Endothelial cell of umbilical vein (primary cell): ENCODE measurements at regions not wholly inside any gene's neighbourhood (a gene's known extent, or its start where the extent isn't known, plus 50 kb on each side); places are given as distances from the start of the nearest gene placed in this dataset.

Source experiments
- BruUV-seq: library from RNA; stranded (reverse); fragments of 400-500 nt; replicated peaks from 2 replicates; lab custom pipeline; 2021; lab: Mats Ljungman, UMichigan
- CTCF ChIA-PET: fragments of 300-600, 350-600 bp; sonication (Branson Sonifier 250); formaldehyde crosslinking; loops from one replicate; lab custom pipeline; 2021; ENCODE audit warnings: antibody characterized with exemption, inconsistent platforms; lab: Charles Lee
- POLR2A ChIA-PET: fragments of 300-600, 350-600 bp; sonication (Branson Sonifier 250); formaldehyde crosslinking; loops from one replicate; lab custom pipeline; 2021; ENCODE audit warnings: antibody characterized with exemption, inconsistent platforms; lab: Charles Lee
- DNase-seq: peaks from one replicate; pipeline ENCODE4 v3.0.0-alpha.2; 2011; ENCODE audit warnings: low read depth, low spot score
- FAIRE-seq: peaks from 2 replicates; lab custom pipeline; 2011; peaks lifted over from hg19 to GRCh38; lab: Jason Lieb, UNC
- H2AFZ ChIP-seq: 2 replicates; pipeline ENCODE4 v1.6.0; 2012; ENCODE audit warnings: low read depth, low read length, control low read depth, inconsistent platforms
- H3K27ac ChIP-seq: 2 replicates; pipeline ENCODE4 v1.5.1; 2011; ENCODE audit warnings: low read depth, mild to moderate bottlenecking, control low read depth, low read length, moderate library complexity; ENCODE audit not compliant: insufficient read depth
- H3K27me3 ChIP-seq, 2 experiments: 2 replicates each; pipeline versions ENCODE4 v1.6.0 to v1.6.1; 2011; ENCODE audit warnings: low read length in 2 of 2, mixed read lengths in 1 of 2; ENCODE audit not compliant: control insufficient read depth in 2 of 2, insufficient read depth in 2 of 2
- H3K36me3 ChIP-seq, 2 experiments: 2 replicates in 1 of 2; 3 replicates in 1 of 2; pipeline ENCODE4 v1.5.1; 2011; ENCODE audit warnings: low read length in 2 of 2, mild to moderate bottlenecking in 1 of 2, moderate library complexity in 1 of 2; ENCODE audit not compliant: control insufficient read depth in 2 of 2, insufficient read depth in 2 of 2; ENCODE audit errors: extremely low read depth in 1 of 2
- H3K4me1 ChIP-seq: 3 replicates; pipeline ENCODE4 v1.5.1; 2011; ENCODE audit warnings: mild to moderate bottlenecking, low read length; ENCODE audit not compliant: control insufficient read depth, insufficient read depth; ENCODE audit errors: extremely low read depth
- H3K4me2 ChIP-seq: 2 replicates; pipeline ENCODE4 v1.6.1; 2011; ENCODE audit warnings: low read length, control low read depth, mixed read lengths; ENCODE audit not compliant: insufficient read depth
- H3K4me3 ChIP-seq, 3 experiments: fragments of 200-600 bp in 1 of 3; sonication (generic), shearing (Covaris generic) in 1 of 3; replicated peaks in 1 of 3; 2 replicates each; pipeline ENCODE4 v1.5.1; 2011 to 2016; ENCODE audit warnings: control low read depth in 3 of 3, low read length in 3 of 3, mild to moderate bottlenecking in 2 of 3, inconsistent platforms in 1 of 3, low read depth in 1 of 3, moderate library complexity in 1 of 3; ENCODE audit not compliant: insufficient read depth in 1 of 3
- H3K79me2 ChIP-seq: 2 replicates; pipeline ENCODE4 v1.6.0; 2012; ENCODE audit warnings: low read length, inconsistent platforms; ENCODE audit not compliant: control insufficient read depth, insufficient read depth
- H3K9ac ChIP-seq: replicated peaks from 2 replicates; pipeline ENCODE3; 2011; ENCODE audit warnings: low read length, control low read depth; ENCODE audit not compliant: insufficient read depth; ENCODE audit errors: extremely low read depth
- H3K9me1 ChIP-seq: replicated peaks from 3 replicates; pipeline ENCODE4 v1.6.0; 2011; ENCODE audit warnings: mild to moderate bottlenecking, low read length; ENCODE audit not compliant: control insufficient read depth, insufficient read depth; ENCODE audit errors: extremely low read depth
- H3K9me3 ChIP-seq: replicated peaks from 2 replicates; pipeline ENCODE4 v1.5.1; 2012; ENCODE audit warnings: low read length, inconsistent platforms; ENCODE audit not compliant: control insufficient read depth, insufficient read depth
- H4K20me1 ChIP-seq: replicated peaks from 2 replicates; pipeline ENCODE3; 2011; ENCODE audit warnings: mild to moderate bottlenecking, low read length; ENCODE audit not compliant: control insufficient read depth, insufficient read depth; ENCODE audit errors: extremely low read depth
- CTCF ChIP-seq, 2 donors: IDR thresholded peaks; 1 replicate in 1 of 2; 2 replicates in 1 of 2; pipeline ENCODE4 v1.5.1; 2011; ENCODE audit warnings: low read length in 2 of 2, mild to moderate bottlenecking in 2 of 2, moderate library complexity in 2 of 2, control low read depth in 1 of 2, inconsistent platforms in 1 of 2, low read depth in 1 of 2; ENCODE audit not compliant: insufficient read depth in 1 of 2; ENCODE audit errors: extremely low read depth in 1 of 2
- EZH2 ChIP-seq: IDR thresholded peaks from 2 replicates; pipeline ENCODE4 v1.6.1; 2012; ENCODE audit warnings: borderline replicate concordance, low read depth, mild to moderate bottlenecking, moderate library complexity, low read length, inconsistent platforms; ENCODE audit not compliant: severe bottlenecking
- FOS ChIP-seq: IDR thresholded peaks from 2 replicates; pipeline ENCODE4 v1.6.1; 2011; ENCODE audit warnings: mild to moderate bottlenecking, low read length, moderate library complexity, borderline replicate concordance; ENCODE audit not compliant: insufficient read depth
- GATA2 ChIP-seq: IDR thresholded peaks from 2 replicates; pipeline ENCODE4 v1.7.0; 2011; ENCODE audit warnings: low read depth, mild to moderate bottlenecking, moderate library complexity, mixed read lengths, low read length; ENCODE audit not compliant: insufficient read length, insufficient read depth
- JUN ChIP-seq: IDR thresholded peaks from 2 replicates; pipeline ENCODE4 v1.6.1; 2011; ENCODE audit warnings: borderline replicate concordance, low read depth; ENCODE audit not compliant: insufficient read length, insufficient read depth
- MYC ChIP-seq: IDR thresholded peaks from one replicate; pipeline ENCODE4 v1.6.1; 2011; ENCODE audit warnings: mild to moderate bottlenecking, low read depth, low read length
- POLR2A ChIP-seq: IDR thresholded peaks from 2 replicates; pipeline ENCODE4 v1.6.1; 2012; ENCODE audit warnings: low read depth, mild to moderate bottlenecking, control low read depth, low read length
- POLR2AphosphoS5 ChIP-seq: IDR thresholded peaks from 2 replicates; pipeline ENCODE4 v1.6.1; 2012; ENCODE audit warnings: low read depth, mild to moderate bottlenecking, control low read depth, low read length, moderate library complexity; ENCODE audit not compliant: insufficient read depth
- dilution Hi-C: fragments of 300-500 bp; cut with MboI; formaldehyde crosslinking; loops from one replicate; pipeline ENCODE4 v1.15.0; 2019; ENCODE audit warnings: low sequenced_read_pairs; ENCODE audit not compliant: extremely low pct_ligation_motif_present
- intact Hi-C: fragments of 100-400 bp; cut with micrococcal nuclease; formaldehyde crosslinking; loops from one replicate; pipeline ENCODE4 v1.10.0; 2022
- TF ChIP-seq, protein P1 (sequence below): IDR thresholded peaks from 2 replicates; pipeline ENCODE4 v1.6.1; 2011; ENCODE audit not compliant: insufficient read depth, insufficient read length

- Histone ChIP-seq H3K79me2 (no peaks in the 10 kb centered on the region), H3K4me1 (no peaks in the 10 kb centered on the region), H3K27ac (no peak overlapping the region), H3K4me2 (no peak overlapping the region), H2AFZ (no peak overlapping the region), H3K4me3 (no peak overlapping the region), H3K9me1 (no peaks in the 10 kb centered on the region), H3K27me3 (no peaks in the 10 kb centered on the region), H4K20me1 (no peaks in the 10 kb centered on the region), H3K9me3 (peaks cover 6% of the 10 kb centered on the region), H3K36me3 (no peaks in the 10 kb centered on the region), H3K9ac (no peak overlapping the region)
- intact Hi-C loops (no loop called here), dilution Hi-C loops (no loop called here)
- TF ChIP-seq GATA2 (no peak), CTCF (IDR thresholded peaks at IDR 0.05; ENCODE audit: extremely low read depth in 1 of 2, insufficient read depth in 1 of 2, low read depth in 1 of 2, low read length in 2 of 2) (no peak)
- no peak for DNase-seq
- POLR2A ChIA-PET: no interaction called here
- no peak for FAIRE-seq
- no TSS peak for BruUV-seq
- CTCF ChIA-PET: no interaction called here
Measured at GRCh38 chr6:165001502-165002157, 307.8 kb downstream of the C6orf118 start.

- intact Hi-C loops: no loop called here
- Histone ChIP-seq H3K4me1 (no peaks in the 10 kb centered on the region), H3K27ac (no peak overlapping the region), H3K9me3 (peaks cover 6% of the 10 kb centered on the region), H3K4me2 (no peak overlapping the region), H3K79me2 (no peaks in the 10 kb centered on the region), H3K9ac (no peak overlapping the region), H3K36me3 (no peaks in the 10 kb centered on the region), H3K4me3 (no peak overlapping the region), H3K9me1 (no peaks in the 10 kb centered on the region), H4K20me1 (no peaks in the 10 kb centered on the region), H3K27me3 (no peaks in the 10 kb centered on the region), H2AFZ (no peak overlapping the region)
- no TSS peak for BruUV-seq
- dilution Hi-C loops: no loop called here
- no peak for TF ChIP-seq CTCF (IDR thresholded peaks at IDR 0.05; ENCODE audit: extremely low read depth in 1 of 2, insufficient read depth in 1 of 2, low read depth in 1 of 2, low read length in 2 of 2)
- no peak for TF ChIP-seq POLR2A
- TF ChIP-seq, protein P1, sequence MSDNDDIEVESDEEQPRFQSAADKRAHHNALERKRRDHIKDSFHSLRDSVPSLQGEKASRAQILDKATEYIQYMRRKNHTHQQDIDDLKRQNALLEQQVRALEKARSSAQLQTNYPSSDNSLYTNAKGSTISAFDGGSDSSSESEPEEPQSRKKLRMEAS: no peak
- no peak for TF ChIP-seq JUN
- no peak for TF ChIP-seq MYC
- no peak for TF ChIP-seq FOS
- no peak for TF ChIP-seq POLR2AphosphoS5
- TF ChIP-seq EZH2: no peak
- TF ChIP-seq GATA2: no peak
- DNase-seq (no peak), FAIRE-seq (no peak)
- ChIA-PET POLR2A (no interaction called here), CTCF (no interaction called here)
Measured at GRCh38 chr6:164998297-164998696, 311.1 kb downstream of the C6orf118 start.
